ENCODE measurements at regions not wholly inside any gene's neighbourhood (a gene's known extent, or its start where the extent isn't known, plus 50 kb on each side); places are given as distances from the start of the nearest gene placed in this dataset.

- no peak for DNase-seq
Observed at GRCh38 chr9:90368928-90369327, 273.7 kb downstream of the DIRAS2 start.

- DNase-seq, result no peak
Observed at GRCh38 chr9:90379771-90380170, 262.9 kb downstream of the DIRAS2 start.

GRCh38 chr9:90385146-90385545 is 257.5 kb downstream of the DIRAS2 start:
- no peak for DNase-seq

- DNase-seq, result no peak
Observed at GRCh38 chr9:90393365-90394152, 249.1 kb downstream of the DIRAS2 start.

- no peak for DNase-seq
Observed at GRCh38 chr9:90394871-90395270, 247.8 kb downstream of the DIRAS2 start.

GRCh38 chr9:90400091-90400490 is 242.5 kb downstream of the DIRAS2 start:
- no peak for DNase-seq

- DNase-seq, result no peak
Observed at GRCh38 chr9:90408659-90409058, 234.0 kb downstream of the DIRAS2 start.

- no peak for DNase-seq
Observed at GRCh38 chr9:90419221-90419851, 223.3 kb downstream of the DIRAS2 start.

- DNase-seq, result no peak
Observed at GRCh38 chr9:90420211-90420610, 222.4 kb downstream of the DIRAS2 start.

GRCh38 chr9:90420768-90421513 is 221.7 kb downstream of the DIRAS2 start:
- DNase-seq, result no peak

- no peak for DNase-seq
Observed at GRCh38 chr9:90421786-90422185, 220.8 kb downstream of the DIRAS2 start.

GRCh38 chr9:90423661-90424193 is 218.9 kb downstream of the DIRAS2 start:
- DNase-seq, result no peak

- no peak for DNase-seq
Observed at GRCh38 chr9:90428517-90428916, 214.1 kb downstream of the DIRAS2 start.

GRCh38 chr9:90432951-90433350 is 209.7 kb downstream of the DIRAS2 start:
- no peak for DNase-seq

GRCh38 chr9:90433398-90433941 is 209.2 kb downstream of the DIRAS2 start:
- DNase-seq, result no peak

- peak; percentile 58 for DNase-seq
Observed at GRCh38 chr9:90441814-90442213, 200.8 kb downstream of the DIRAS2 start.

- no peak for DNase-seq
Observed at GRCh38 chr9:90442723-90443122, 199.9 kb downstream of the DIRAS2 start.

GRCh38 chr9:90444609-90445204 is 197.9 kb downstream of the DIRAS2 start:
- no peak for DNase-seq

- no peak for DNase-seq
Observed at GRCh38 chr9:90445391-90445790, 197.2 kb downstream of the DIRAS2 start.

GRCh38 chr9:90446200-90446948 is 196.2 kb downstream of the DIRAS2 start:
- no peak for DNase-seq

GRCh38 chr9:90447773-90448172 is 194.9 kb downstream of the DIRAS2 start:
- DNase-seq, result no peak
